ENCODE measurements at regions not wholly inside any gene's neighbourhood (a gene's known extent, or its start where the extent isn't known, plus 50 kb on each side); places are given as distances from the start of the nearest gene placed in this dataset.
"Not testable (repeated sequence)": the region's sequence is repeated elsewhere in the genome, so short reads cannot be mapped to it uniquely, and the experiment has no call there.

- ChIA-PET POLR2A (no interaction called here), CTCF (no interaction called here)
- ATAC-seq (ENCODE audit: poor library complexity) = no peak
- H3K27ac ChIP-seq (ENCODE audit: low read depth in 1 of 2, low read length in 2 of 2) = no peak overlapping the region
- H3K27me3 Mint-ChIP-seq = peaks cover 38% of the 10 kb centered on the region
- no peaks in the 10 kb centered on the region for H3K4me1 ChIP-seq (ENCODE audit: insufficient read depth, low read length)
- TF ChIP-seq CTCF (IDR thresholded peaks at IDR 0.05) = no peak
- H3K9me3 ChIP-seq (ENCODE audit: control insufficient read depth in 1 of 2, insufficient read depth in 1 of 2, low read length in 2 of 2) = peaks cover 0 to 2% of the 10 kb centered on the region in 2 experiments
- no peaks in the 10 kb centered on the region for H3K9me3 Mint-ChIP-seq
- H3K4me3 Mint-ChIP-seq = no peak overlapping the region
- H3K27me3 ChIP-seq (ENCODE audit: control insufficient read depth in 1 of 2, insufficient read depth in 2 of 2, low read length in 2 of 2) = peaks cover 6 to 17% of the 10 kb centered on the region in 2 experiments
- intact Hi-C loops (cut with DNase I, micrococcal nuclease) = no loop called here
- no peak for DNase-seq
- no peaks in the 10 kb centered on the region for H3K4me1 Mint-ChIP-seq (ENCODE audit: low read depth)
- H3K27ac Mint-ChIP-seq = no peak overlapping the region
- no peaks in the 10 kb centered on the region for H3K36me3 Mint-ChIP-seq (ENCODE audit: low read depth)
- no peaks in the 10 kb centered on the region for H3K36me3 ChIP-seq (ENCODE audit: insufficient read depth, low read length)
- H3K4me3 ChIP-seq (ENCODE audit: low read length) = no peak overlapping the region
These were observed 168.9 kb downstream of the SMAD6 start for GRCh38 chr15:66870880-66871388.

- no peak for TF ChIP-seq CTCF (IDR thresholded peaks at IDR 0.05)
- Mint-ChIP-seq H3K4me3 (no peak overlapping the region), H3K36me3 (ENCODE audit: low read depth) (no peaks in the 10 kb centered on the region), H3K4me1 (ENCODE audit: low read depth) (no peaks in the 10 kb centered on the region), H3K9me3 (no peaks in the 10 kb centered on the region), H3K27me3 (peaks cover 25% of the 10 kb centered on the region), H3K27ac (no peak overlapping the region)
- ChIA-PET CTCF (no interaction called here), POLR2A (no interaction called here)
- H3K27me3 ChIP-seq (ENCODE audit: control insufficient read depth in 1 of 2, insufficient read depth in 2 of 2, low read length in 2 of 2) = peaks cover 6 to 17% of the 10 kb centered on the region in 2 experiments
- H3K4me3 ChIP-seq (ENCODE audit: low read length) = no peak overlapping the region
- intact Hi-C loops (cut with DNase I, micrococcal nuclease) = no loop called here
- no peak for ATAC-seq (ENCODE audit: poor library complexity)
- no peaks in the 10 kb centered on the region for H3K36me3 ChIP-seq (ENCODE audit: insufficient read depth, low read length)
- no peaks in the 10 kb centered on the region for H3K9me3 ChIP-seq (ENCODE audit: control insufficient read depth in 1 of 2, insufficient read depth in 1 of 2, low read length in 2 of 2)
- no peak for DNase-seq
- no peaks in the 10 kb centered on the region for H3K4me1 ChIP-seq (ENCODE audit: insufficient read depth, low read length)
- H3K27ac ChIP-seq (ENCODE audit: low read depth in 1 of 2, low read length in 2 of 2) = no peak overlapping the region
These were observed 170.4 kb downstream of the SMAD6 start for GRCh38 chr15:66872405-66872804.

- POLR2A ChIA-PET = interaction anchor here (0.7 kb wide), 1 partner anchor 666 kb away, joined by 3 read pairs; no protein-coding TSS in a partner anchor
- H3K4me3 Mint-ChIP-seq; H3K27ac ChIP-seq (ENCODE audit: low read depth in 1 of 2, low read length in 2 of 2); H3K4me1 ChIP-seq (ENCODE audit: insufficient read depth, low read length); H3K4me3 ChIP-seq (ENCODE audit: low read length); H3K27ac Mint-ChIP-seq; H3K9me3 Mint-ChIP-seq; ATAC-seq (ENCODE audit: poor library complexity); H3K4me1 Mint-ChIP-seq (ENCODE audit: low read depth); CTCF ChIA-PET; DNase-seq; H3K36me3 Mint-ChIP-seq (ENCODE audit: low read depth); intact Hi-C loops (cut with DNase I, micrococcal nuclease); H3K36me3 ChIP-seq (ENCODE audit: insufficient read depth, low read length); H3K9me3 ChIP-seq (ENCODE audit: control insufficient read depth in 1 of 2, insufficient read depth in 1 of 2, low read length in 2 of 2): not testable (repeated sequence)
- peaks cover 6 to 17% of the 10 kb centered on the region in 2 experiments for H3K27me3 ChIP-seq (ENCODE audit: control insufficient read depth in 1 of 2, insufficient read depth in 2 of 2, low read length in 2 of 2)
- H3K27me3 Mint-ChIP-seq = peaks cover 20% of the 10 kb centered on the region
These were observed 171.3 kb downstream of the SMAD6 start for GRCh38 chr15:66873331-66873730.

GRCh38 chr15:66873856-66874255, 171.8 kb downstream of the SMAD6 start:
- ChIA-PET POLR2A (interaction anchor here (0.7 kb wide), 1 partner anchor 667 kb away, joined by 3 read pairs; no protein-coding TSS in a partner anchor), CTCF (no interaction called here)
- intact Hi-C loops (cut with DNase I, micrococcal nuclease) = no loop called here
- Histone ChIP-seq H3K27ac (ENCODE audit: low read depth in 1 of 2, low read length in 2 of 2) (no peak overlapping the region), H3K36me3 (ENCODE audit: insufficient read depth, low read length) (no peaks in the 10 kb centered on the region), H3K27me3 (ENCODE audit: control insufficient read depth in 1 of 2, insufficient read depth in 2 of 2, low read length in 2 of 2) (peaks cover under 1 to 13% of the 10 kb centered on the region in 2 experiments), H3K4me1 (ENCODE audit: insufficient read depth, low read length) (no peaks in the 10 kb centered on the region), H3K9me3 (ENCODE audit: control insufficient read depth in 1 of 2, insufficient read depth in 1 of 2, low read length in 2 of 2) (no peaks in the 10 kb centered on the region), H3K4me3 (ENCODE audit: low read length) (no peak overlapping the region)
- Mint-ChIP-seq H3K9me3 (no peaks in the 10 kb centered on the region), H3K27me3 (peaks cover 14% of the 10 kb centered on the region), H3K36me3 (ENCODE audit: low read depth) (no peaks in the 10 kb centered on the region), H3K4me3 (no peak overlapping the region), H3K27ac (no peak overlapping the region), H3K4me1 (ENCODE audit: low read depth) (no peaks in the 10 kb centered on the region)
- TF ChIP-seq CTCF (IDR thresholded peaks at IDR 0.05) = no peak
- no peak for DNase-seq
- ATAC-seq (ENCODE audit: poor library complexity) = no peak
